DOHH2 (cell line): ENCODE measurements at regions not wholly inside any gene's neighbourhood (a gene's known extent, or its start where the extent isn't known, plus 50 kb on each side); places are given as distances from the start of the nearest gene placed in this dataset.

Experiments
- H3F3A ChIP-seq: fragments of 200-600 bp; sonication (generic), shearing (Covaris generic); 2 replicates; pipeline ENCODE4 v1.6.0; 2016; ENCODE audit warnings: antibody characterized with exemption, mild to moderate bottlenecking; ENCODE audit not compliant: control insufficient read depth, insufficient read depth
- H3K27ac ChIP-seq: fragments of 200-600 bp; sonication (generic); 2 replicates; pipeline ENCODE4 v1.5.1; 2014; ENCODE audit warnings: low read depth, mild to moderate bottlenecking, low read length, moderate library complexity
- H3K27me3 ChIP-seq: fragments of 200-600 bp; sonication (generic); 2 replicates; pipeline ENCODE4 v1.6.1; 2014; ENCODE audit warnings: mild to moderate bottlenecking, low read length, mixed read lengths; ENCODE audit not compliant: control insufficient read depth
- H3K36me3 ChIP-seq: fragments of 200-600 bp; sonication (generic); 2 replicates; pipeline ENCODE4 v1.6.1; 2014; ENCODE audit warnings: mild to moderate bottlenecking, low read length, moderate library complexity, mixed read lengths; ENCODE audit not compliant: control insufficient read depth
- H3K4me1 ChIP-seq: fragments of 200-600 bp; sonication (generic); 2 replicates; pipeline ENCODE4 v1.6.1; 2014; ENCODE audit warnings: mild to moderate bottlenecking, low read length, mixed read lengths; ENCODE audit not compliant: control insufficient read depth
- H3K4me2 ChIP-seq: fragments of 200-600 bp; sonication (generic); 2 replicates; pipeline ENCODE4 v1.6.0; 2014; ENCODE audit warnings: mild to moderate bottlenecking, low read length, moderate library complexity
- H3K4me3 ChIP-seq: fragments of 200-600 bp; sonication (generic); 2 replicates; pipeline ENCODE4 v1.5.1; 2014; ENCODE audit warnings: mild to moderate bottlenecking, low read length, mixed read lengths
- H3K79me2 ChIP-seq: fragments of 200-600 bp; sonication (generic); 2 replicates; pipeline ENCODE4 v1.6.1; 2014; ENCODE audit warnings: mild to moderate bottlenecking, low read length, mixed read lengths; ENCODE audit not compliant: control insufficient read depth
- H3K9me2 ChIP-seq: fragments of 200-600 bp; sonication (generic); replicated peaks from 2 replicates; pipeline ENCODE4 v1.6.1; 2014; ENCODE audit warnings: mild to moderate bottlenecking, low read length, mixed read lengths; ENCODE audit not compliant: control insufficient read depth
- H3K9me3 ChIP-seq: fragments of 200-600 bp; sonication (generic); 2 replicates; pipeline ENCODE4 v1.6.1; 2014; ENCODE audit warnings: antibody characterized with exemption, low read length, mixed read lengths; ENCODE audit not compliant: control insufficient read depth, insufficient read depth
- H4K20me1 ChIP-seq: fragments of 200-600 bp; sonication (generic); 2 replicates; pipeline ENCODE4 v1.6.0; 2014; ENCODE audit warnings: low read depth, mild to moderate bottlenecking, antibody characterized with exemption, low read length, moderate library complexity; ENCODE audit not compliant: control insufficient read depth, insufficient read depth
- EZH2phosphoT487 ChIP-seq: fragments of 200-600 bp; sonication (generic); IDR thresholded peaks from 2 replicates; pipeline ENCODE4 v1.6.1; 2017; ENCODE audit warnings: borderline replicate concordance, mild to moderate bottlenecking, antibody characterized with exemption, low read length, moderate library complexity, mixed read lengths
- TF ChIP-seq, protein P1 (sequence below): fragments of 200-600 bp; sonication (generic); IDR thresholded peaks from one replicate; pipeline ENCODE4 v1.5.1; 2014; ENCODE audit warnings: antibody characterized with exemption, mild to moderate bottlenecking, low read depth, low read length; ENCODE audit not compliant: poor library complexity, severe bottlenecking

DNA sequence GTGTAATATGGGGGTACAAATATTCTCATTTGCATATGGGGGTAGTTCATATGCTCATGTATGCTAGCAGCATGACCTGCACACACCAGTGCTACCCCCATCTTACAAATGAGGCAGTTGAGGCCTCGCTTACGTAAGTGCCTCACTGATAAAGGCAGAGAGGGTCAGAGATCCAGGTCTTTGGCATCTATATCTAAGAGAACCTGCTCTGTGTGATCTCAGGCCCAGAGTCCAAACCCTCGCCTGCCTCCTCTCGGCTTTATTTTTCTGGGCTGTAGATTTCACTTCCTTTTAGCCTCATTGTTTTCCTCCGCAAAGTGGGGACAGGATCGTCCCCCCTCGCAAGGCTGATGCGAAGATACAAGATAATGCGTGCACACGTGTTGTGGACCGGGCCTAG lies 325.2 kb downstream of the MN1 start:
- Histone ChIP-seq H4K20me1 (no peaks in the 10 kb centered on the region), H3F3A (no peaks in the 10 kb centered on the region), H3K4me1 (no peaks in the 10 kb centered on the region), H3K9me3 (no peaks in the 10 kb centered on the region), H3K27ac (no peak overlapping the region), H3K9me2 (no peaks in the 10 kb centered on the region), H3K36me3 (no peaks in the 10 kb centered on the region), H3K4me3 (no peak overlapping the region), H3K4me2 (no peak overlapping the region), H3K79me2 (no peaks in the 10 kb centered on the region), H3K27me3 (no peaks in the 10 kb centered on the region)
- no peak for TF ChIP-seq EZH2phosphoT487
- TF ChIP-seq, protein P1, sequence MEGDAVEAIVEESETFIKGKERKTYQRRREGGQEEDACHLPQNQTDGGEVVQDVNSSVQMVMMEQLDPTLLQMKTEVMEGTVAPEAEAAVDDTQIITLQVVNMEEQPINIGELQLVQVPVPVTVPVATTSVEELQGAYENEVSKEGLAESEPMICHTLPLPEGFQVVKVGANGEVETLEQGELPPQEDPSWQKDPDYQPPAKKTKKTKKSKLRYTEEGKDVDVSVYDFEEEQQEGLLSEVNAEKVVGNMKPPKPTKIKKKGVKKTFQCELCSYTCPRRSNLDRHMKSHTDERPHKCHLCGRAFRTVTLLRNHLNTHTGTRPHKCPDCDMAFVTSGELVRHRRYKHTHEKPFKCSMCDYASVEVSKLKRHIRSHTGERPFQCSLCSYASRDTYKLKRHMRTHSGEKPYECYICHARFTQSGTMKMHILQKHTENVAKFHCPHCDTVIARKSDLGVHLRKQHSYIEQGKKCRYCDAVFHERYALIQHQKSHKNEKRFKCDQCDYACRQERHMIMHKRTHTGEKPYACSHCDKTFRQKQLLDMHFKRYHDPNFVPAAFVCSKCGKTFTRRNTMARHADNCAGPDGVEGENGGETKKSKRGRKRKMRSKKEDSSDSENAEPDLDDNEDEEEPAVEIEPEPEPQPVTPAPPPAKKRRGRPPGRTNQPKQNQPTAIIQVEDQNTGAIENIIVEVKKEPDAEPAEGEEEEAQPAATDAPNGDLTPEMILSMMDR: no peak

DNA sequence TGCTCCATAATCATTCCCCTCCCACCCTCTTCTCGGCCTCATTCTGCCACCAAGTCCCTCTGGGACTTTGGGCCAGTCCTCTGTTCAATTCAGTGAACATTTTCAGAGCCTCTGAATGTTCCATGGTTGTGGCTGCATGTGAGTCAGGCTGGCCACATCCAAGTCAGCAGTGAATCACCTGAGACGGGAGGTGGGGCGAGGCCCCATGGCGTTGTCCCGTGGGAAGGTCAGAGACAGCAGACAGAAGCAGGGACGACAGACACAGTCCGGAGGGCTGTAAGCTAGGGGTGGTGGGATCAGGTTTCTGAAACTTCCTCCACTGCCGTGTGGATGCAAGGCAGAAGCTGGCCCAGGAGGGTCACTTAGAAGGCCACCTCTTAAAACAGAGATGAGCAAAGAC lies 324.8 kb downstream of the MN1 start:
- Histone ChIP-seq H3K9me3 (no peaks in the 10 kb centered on the region), H3K79me2 (no peaks in the 10 kb centered on the region), H3K4me1 (no peaks in the 10 kb centered on the region), H3K36me3 (no peaks in the 10 kb centered on the region), H3K27me3 (no peaks in the 10 kb centered on the region), H4K20me1 (no peaks in the 10 kb centered on the region), H3K9me2 (no peaks in the 10 kb centered on the region), H3K4me2 (no peak overlapping the region), H3K4me3 (no peak overlapping the region), H3K27ac (no peak overlapping the region), H3F3A (no peaks in the 10 kb centered on the region)
- TF ChIP-seq, protein P1: no peak

DNA sequence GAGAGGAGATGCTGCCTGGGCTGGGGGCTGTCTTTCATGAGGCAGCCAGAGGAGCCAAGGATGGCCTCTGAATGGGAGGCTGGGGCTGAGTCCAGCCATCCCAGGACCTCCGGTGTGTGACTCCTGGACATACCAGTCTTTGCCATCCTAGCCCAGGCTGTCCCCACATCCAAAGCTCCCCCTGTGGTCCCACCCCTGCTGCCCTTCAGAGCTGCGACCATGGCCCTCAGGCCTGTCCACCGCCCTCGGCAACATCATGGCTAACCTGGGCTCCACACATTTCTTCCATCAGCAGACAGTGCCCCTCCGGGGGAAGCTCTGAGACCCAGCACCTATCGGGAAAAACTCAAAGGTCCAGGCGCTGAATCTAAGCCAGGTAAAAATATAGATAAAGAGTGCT lies 324.4 kb downstream of the MN1 start:
- no peaks in the 10 kb centered on the region for H3F3A ChIP-seq
- H3K9me3 ChIP-seq: no peaks in the 10 kb centered on the region
- H4K20me1 ChIP-seq: no peaks in the 10 kb centered on the region
- TF ChIP-seq EZH2phosphoT487: no peak
- TF ChIP-seq, protein P1: no peak
- H3K27me3 ChIP-seq: no peaks in the 10 kb centered on the region
- no peak overlapping the region for H3K27ac ChIP-seq
- H3K4me1 ChIP-seq: no peaks in the 10 kb centered on the region
- no peaks in the 10 kb centered on the region for H3K36me3 ChIP-seq
- no peaks in the 10 kb centered on the region for H3K79me2 ChIP-seq
- H3K9me2 ChIP-seq: no peaks in the 10 kb centered on the region
- H3K4me2 ChIP-seq: no peak overlapping the region
- H3K4me3 ChIP-seq: no peak overlapping the region

DNA sequence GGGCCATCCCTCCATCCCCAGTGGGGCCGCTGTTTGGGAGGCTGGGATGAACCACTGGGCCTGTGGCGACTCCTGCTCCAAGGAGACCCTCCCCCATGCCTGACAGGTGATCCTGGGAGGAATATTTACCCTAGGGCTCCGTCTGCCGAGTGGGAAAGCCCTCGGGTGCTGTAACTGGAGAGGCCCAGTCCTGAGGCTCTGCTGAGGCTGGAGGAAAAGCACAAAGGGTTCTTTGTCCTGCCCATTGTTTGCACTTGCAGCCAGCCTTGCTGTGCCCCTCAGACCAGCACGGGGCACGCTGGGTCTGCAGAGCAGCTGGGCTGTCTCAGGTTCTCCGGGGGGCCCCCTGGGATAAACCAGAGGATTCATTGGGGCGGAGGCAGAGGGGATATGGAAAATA lies 321.1 kb downstream of the MN1 start:
- H3K4me1 ChIP-seq: no peaks in the 10 kb centered on the region
- H4K20me1 ChIP-seq: no peaks in the 10 kb centered on the region
- H3F3A ChIP-seq: no peaks in the 10 kb centered on the region
- no peaks in the 10 kb centered on the region for H3K9me3 ChIP-seq
- H3K27ac ChIP-seq: no peak overlapping the region
- no peaks in the 10 kb centered on the region for H3K79me2 ChIP-seq
- H3K27me3 ChIP-seq: no peaks in the 10 kb centered on the region
- no peak overlapping the region for H3K4me3 ChIP-seq
- no peak overlapping the region for H3K4me2 ChIP-seq
- no peaks in the 10 kb centered on the region for H3K9me2 ChIP-seq
- TF ChIP-seq, protein P1: no peak
- no peak for TF ChIP-seq EZH2phosphoT487
- no peaks in the 10 kb centered on the region for H3K36me3 ChIP-seq
